ENCODE measurements at regions not wholly inside any gene's neighbourhood (a gene's known extent, or its start where the extent isn't known, plus 50 kb on each side); places are given as distances from the start of the nearest gene placed in this dataset.
A peak's percentile ranks its signal among the peaks of the same experiment; 100 is the strongest.
"Not testable (repeated sequence)": the region's sequence is repeated elsewhere in the genome, so short reads cannot be mapped to it uniquely, and the experiment has no call there.

DNA sequence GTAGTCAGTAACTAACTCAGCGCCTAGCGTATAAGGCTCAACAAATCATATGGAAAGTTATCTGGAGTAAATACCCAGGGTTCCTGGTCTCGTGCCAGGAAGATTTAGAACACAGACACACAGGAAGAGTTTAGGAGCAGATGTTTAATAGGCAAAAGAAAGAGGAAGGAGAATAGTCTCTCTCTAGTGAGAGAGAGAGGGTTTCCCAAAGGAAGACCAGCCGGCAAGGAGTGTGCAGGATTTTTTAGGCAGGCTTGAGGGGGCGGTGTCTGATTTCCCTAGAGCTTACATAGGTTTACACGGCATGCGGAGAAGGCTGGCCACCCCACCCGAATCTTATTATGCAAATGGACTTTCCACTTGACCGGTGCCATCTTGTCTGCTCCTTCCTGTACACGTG, 284.0 kb upstream of the FRG1 start:
- TF ChIP-seq, protein P1, sequence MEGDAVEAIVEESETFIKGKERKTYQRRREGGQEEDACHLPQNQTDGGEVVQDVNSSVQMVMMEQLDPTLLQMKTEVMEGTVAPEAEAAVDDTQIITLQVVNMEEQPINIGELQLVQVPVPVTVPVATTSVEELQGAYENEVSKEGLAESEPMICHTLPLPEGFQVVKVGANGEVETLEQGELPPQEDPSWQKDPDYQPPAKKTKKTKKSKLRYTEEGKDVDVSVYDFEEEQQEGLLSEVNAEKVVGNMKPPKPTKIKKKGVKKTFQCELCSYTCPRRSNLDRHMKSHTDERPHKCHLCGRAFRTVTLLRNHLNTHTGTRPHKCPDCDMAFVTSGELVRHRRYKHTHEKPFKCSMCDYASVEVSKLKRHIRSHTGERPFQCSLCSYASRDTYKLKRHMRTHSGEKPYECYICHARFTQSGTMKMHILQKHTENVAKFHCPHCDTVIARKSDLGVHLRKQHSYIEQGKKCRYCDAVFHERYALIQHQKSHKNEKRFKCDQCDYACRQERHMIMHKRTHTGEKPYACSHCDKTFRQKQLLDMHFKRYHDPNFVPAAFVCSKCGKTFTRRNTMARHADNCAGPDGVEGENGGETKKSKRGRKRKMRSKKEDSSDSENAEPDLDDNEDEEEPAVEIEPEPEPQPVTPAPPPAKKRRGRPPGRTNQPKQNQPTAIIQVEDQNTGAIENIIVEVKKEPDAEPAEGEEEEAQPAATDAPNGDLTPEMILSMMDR (IDR thresholded peaks at IDR 0.05; ENCODE audit: low read depth, low read length), result no peak
- H3K4me3 ChIP-seq (ENCODE audit: low read depth, low read length), result peak overlapping the region; percentile 17; the same call in 1 of the 2 replicates
- H3K4me1 ChIP-seq, result no peaks in the 10 kb centered on the region
- no peaks in the 10 kb centered on the region for H3K27me3 ChIP-seq
- DNase-seq, result peak; percentile 64
- no peaks in the 10 kb centered on the region for H3K9me3 ChIP-seq
- H3K36me3 ChIP-seq, result no peaks in the 10 kb centered on the region

DNA sequence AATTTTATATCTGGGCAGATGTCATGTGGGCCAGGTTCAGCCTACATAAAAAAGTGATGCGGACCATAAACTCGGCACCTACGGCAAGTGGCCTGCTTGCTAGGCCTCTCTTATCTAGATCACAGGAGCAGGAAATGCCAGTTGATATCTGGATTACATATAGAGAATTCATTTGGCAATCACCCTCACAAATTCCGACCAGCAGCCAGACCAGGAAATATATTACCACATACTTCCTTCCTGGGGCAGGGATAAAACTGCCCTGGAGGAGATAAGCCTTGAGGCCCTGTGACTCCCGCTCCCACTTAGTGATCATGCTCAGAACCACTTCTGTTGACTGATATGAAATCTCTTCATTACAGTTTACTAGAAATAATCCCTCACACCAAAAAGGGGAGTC, 282.4 kb upstream of the FRG1 start:
- not testable (repeated sequence) for H3K4me1 ChIP-seq; H3K27me3 ChIP-seq; H3K36me3 ChIP-seq; H3K4me3 ChIP-seq (ENCODE audit: low read depth, low read length); H3K9me3 ChIP-seq; DNase-seq

DNA sequence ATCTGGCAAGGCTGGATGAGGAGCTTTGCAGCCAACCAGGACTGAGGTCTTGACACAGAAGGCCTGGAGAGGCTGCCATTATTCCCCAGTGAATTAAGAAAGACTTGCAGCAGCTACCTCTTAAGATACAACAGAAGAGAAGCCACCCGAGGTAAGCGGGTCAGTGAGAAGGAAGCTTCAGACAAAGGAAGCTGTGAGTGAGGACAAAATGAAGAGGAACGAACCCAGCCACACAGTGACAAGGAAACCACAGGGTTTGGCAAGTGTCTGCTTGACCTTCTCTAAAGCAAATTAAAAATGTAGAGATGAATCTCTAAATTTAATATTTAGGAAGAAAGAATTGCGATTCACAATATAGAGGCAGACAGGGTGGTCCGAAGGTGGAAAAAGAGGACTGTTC, 281.8 kb upstream of the FRG1 start:
- H3K36me3 ChIP-seq; H3K9me3 ChIP-seq; H3K4me1 ChIP-seq; H3K4me3 ChIP-seq (ENCODE audit: low read depth, low read length); H3K27me3 ChIP-seq; DNase-seq: not testable (repeated sequence)

DNA sequence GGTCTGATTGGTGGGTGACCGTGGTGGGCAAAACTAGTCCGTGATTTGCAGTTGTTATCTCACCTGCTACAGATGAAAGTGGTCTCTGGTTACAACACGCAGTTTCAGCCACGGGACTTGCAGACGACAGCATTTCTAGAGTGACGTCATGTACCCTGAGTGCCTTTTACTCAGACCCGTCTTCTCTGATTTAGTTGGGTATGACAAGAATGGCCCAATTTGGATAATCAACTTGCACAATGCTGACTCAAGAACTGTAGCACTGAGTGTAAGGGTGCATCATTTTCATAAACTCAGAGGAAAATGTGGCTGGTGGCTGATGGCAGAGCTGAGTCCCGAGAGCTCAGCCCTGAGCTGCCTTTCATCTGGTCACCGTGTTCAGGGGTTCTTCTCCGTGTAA, 281.4 kb upstream of the FRG1 start:
- Histone ChIP-seq H3K4me3 (ENCODE audit: low read depth, low read length) (no peak overlapping the region), H3K36me3 (no peaks in the 10 kb centered on the region), H3K27me3 (no peaks in the 10 kb centered on the region), H3K9me3 (no peaks in the 10 kb centered on the region), H3K4me1 (no peaks in the 10 kb centered on the region)
- DNase-seq, result no peak
- TF ChIP-seq, protein P1 (IDR thresholded peaks at IDR 0.05; ENCODE audit: low read depth, low read length), result no peak

DNA sequence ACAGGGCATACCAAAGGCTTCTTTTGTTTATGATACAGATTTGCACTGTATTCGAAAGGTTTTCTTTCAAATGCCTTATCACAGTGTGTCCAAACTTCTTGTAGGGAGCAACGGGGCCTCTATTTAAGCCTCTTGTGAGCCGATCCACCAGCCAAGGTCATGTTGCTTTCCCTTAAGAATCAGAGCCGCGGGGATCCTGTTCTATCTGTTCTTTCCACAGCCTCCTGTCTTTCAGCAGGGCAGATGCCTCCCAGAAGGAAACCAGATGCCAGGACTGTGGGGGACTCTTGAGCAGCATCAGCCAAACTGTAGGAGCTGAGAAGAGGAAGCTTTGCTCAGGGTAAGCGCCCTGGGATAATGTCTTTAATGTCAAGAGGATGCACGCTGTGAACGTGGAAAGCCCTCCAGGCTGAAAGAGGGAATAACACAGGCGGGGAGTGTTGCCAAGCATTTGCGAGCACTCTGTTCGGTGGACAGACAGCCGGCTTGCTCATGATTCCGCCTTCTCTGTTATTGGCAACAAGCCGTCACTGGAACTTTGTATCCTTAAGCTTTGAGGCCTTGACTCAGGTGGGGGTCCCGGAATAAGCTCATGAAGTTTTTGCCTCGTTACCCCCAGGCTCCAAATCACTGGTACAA, 279.8 kb upstream of the FRG1 start:
- no peak for DNase-seq
- TF ChIP-seq, protein P1 (IDR thresholded peaks at IDR 0.05; ENCODE audit: low read depth, low read length), result no peak
- Histone ChIP-seq H3K4me3 (ENCODE audit: low read depth, low read length) (no peak overlapping the region), H3K27me3 (no peaks in the 10 kb centered on the region), H3K4me1 (no peaks in the 10 kb centered on the region), H3K9me3 (no peaks in the 10 kb centered on the region), H3K36me3 (no peaks in the 10 kb centered on the region)

GRCh38 chr4:189664693-189665250, 275.9 kb upstream of the FRG1 start:
- TF ChIP-seq, protein P1 (IDR thresholded peaks at IDR 0.05; ENCODE audit: low read depth, low read length), result no peak
- no peaks in the 10 kb centered on the region for H3K9me3 ChIP-seq
- DNase-seq, result no peak
- no peak overlapping the region for H3K4me3 ChIP-seq (ENCODE audit: low read depth, low read length)
- no peaks in the 10 kb centered on the region for H3K27me3 ChIP-seq
- no peaks in the 10 kb centered on the region for H3K4me1 ChIP-seq
- no peaks in the 10 kb centered on the region for H3K36me3 ChIP-seq

GRCh38 chr4:189665712-189666305, 274.9 kb upstream of the FRG1 start:
- not testable (repeated sequence) for H3K36me3 ChIP-seq

DNA sequence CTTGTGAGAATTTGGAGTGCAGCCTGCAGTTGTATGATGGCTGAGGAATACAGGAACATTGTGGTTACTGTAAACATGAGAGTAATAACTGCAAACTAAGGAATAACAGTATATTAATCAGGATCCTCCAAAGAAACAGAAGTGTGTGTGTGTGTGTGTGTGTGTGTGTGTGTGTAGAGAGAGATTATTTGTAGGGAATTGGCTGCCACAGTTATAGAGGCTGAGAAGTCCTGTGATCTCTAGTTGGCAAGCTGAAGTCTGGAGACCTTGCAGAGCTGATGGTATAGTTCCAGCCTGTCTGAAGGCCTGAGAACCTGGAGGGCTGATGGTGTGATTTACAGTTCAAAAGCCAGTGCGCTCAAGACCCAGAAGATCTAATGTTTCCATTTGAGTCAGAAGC, 273.3 kb upstream of the FRG1 start:
- not testable (repeated sequence) for H3K36me3 ChIP-seq; H3K4me1 ChIP-seq; H3K9me3 ChIP-seq; DNase-seq; H3K27me3 ChIP-seq; H3K4me3 ChIP-seq (ENCODE audit: low read depth, low read length)

More at GRCh38 chr4:189665712-189666305, 274.9 kb upstream of the FRG1 start:
- not testable (repeated sequence) for H3K4me3 ChIP-seq (ENCODE audit: low read depth, low read length); H3K4me1 ChIP-seq; H3K27me3 ChIP-seq; H3K9me3 ChIP-seq
- peak; percentile 21 for DNase-seq

DNA sequence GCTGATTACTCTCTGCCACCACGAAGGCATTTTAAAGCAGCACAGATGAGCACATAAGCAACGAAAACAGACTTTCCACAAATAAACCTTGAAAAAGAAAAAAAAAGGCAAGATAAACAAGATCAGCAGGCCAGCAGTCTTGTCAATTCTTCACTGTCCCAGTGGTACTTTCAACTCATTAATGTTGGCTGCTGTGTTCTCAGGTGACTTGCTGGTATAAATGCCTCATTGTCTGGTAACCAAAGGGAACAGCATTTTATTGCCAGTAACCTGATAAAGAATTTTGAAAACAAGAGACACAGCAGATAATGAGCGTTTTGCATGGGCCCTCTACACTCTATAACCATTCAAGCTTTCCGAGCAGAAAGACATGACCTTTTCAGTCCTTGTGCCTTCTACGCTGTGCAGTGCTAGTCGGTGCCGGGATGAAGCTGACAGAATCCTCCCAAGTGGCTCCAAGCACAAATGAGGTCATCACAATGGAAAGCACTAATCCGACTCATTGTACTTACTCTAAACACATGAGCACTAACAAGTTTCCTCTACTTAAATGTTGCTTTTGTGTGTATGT, 242.9 kb upstream of the FRG1 start:
- H3K4me1 ChIP-seq; H3K4me3 ChIP-seq (ENCODE audit: low read depth, low read length); DNase-seq; H3K36me3 ChIP-seq; H3K9me3 ChIP-seq; H3K27me3 ChIP-seq: not testable (repeated sequence)

DNA sequence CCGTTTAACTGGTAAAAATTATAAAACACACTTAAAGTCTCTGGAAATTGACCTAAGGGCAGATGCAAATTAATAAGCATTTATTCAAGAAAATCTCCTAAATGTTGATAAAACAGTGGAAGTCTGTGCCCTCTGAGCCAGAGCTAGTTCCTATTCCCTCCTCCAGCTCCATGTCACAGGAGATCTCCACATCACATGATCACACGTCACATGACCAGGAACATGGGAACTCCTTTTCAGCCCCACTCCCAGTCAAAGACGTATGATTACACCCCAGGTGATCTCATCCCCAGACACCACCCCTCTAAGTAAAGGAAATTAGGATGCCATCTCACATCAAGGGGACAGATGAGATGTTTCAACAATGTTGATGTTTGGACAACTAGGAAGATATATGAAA, 237.7 kb upstream of the FRG1 start:
- not testable (repeated sequence) for H3K27me3 ChIP-seq; H3K36me3 ChIP-seq; H3K9me3 ChIP-seq; H3K4me1 ChIP-seq; H3K4me3 ChIP-seq (ENCODE audit: low read depth, low read length)
- peak; percentile 38 for DNase-seq

- not testable (repeated sequence) for H3K36me3 ChIP-seq; H3K4me1 ChIP-seq; H3K27me3 ChIP-seq; DNase-seq; H3K9me3 ChIP-seq; H3K4me3 ChIP-seq (ENCODE audit: low read depth, low read length)
Observed at GRCh38 chr4:189706821-189707220, 233.9 kb upstream of the FRG1 start.
